HG02943 (cell line): ENCODE measurements at regions not wholly inside any gene's neighbourhood (a gene's known extent, or its start where the extent isn't known, plus 50 kb on each side); places are given as distances from the start of the nearest gene placed in this dataset.
"Not testable (repeated sequence)": the region's sequence is repeated elsewhere in the genome, so short reads cannot be mapped to it uniquely, and the experiment has no call there.

Experiments
- ATAC-seq: cut with Tn5 transposase; IDR thresholded peaks from one replicate; pipeline ENCODE4 v1.9.1; 2021; ENCODE audit warnings: mild to moderate bottlenecking, low read depth, moderate library complexity; ENCODE audit not compliant: unreplicated experiment

DNA sequence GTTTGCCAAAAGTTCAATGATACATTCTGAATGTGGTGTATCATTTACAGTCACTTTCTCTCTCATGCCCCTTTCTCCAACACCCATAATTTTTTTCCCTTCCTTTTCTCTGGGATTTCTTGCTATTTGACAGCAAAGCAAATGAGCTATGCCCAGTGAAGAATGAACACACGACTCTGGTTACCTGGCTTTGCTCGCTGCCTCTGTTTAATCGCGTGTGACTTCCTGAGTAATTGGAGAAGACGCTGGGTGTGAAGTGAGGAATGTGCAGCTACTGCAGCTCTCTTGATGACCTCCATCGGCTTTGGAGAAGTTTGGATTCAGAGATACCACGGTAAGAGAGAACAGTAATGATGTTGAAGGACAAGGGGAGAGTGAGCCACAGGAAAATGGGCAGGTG is 651.8 kb downstream of the KIF4B start:
- no peak for ATAC-seq

DNA sequence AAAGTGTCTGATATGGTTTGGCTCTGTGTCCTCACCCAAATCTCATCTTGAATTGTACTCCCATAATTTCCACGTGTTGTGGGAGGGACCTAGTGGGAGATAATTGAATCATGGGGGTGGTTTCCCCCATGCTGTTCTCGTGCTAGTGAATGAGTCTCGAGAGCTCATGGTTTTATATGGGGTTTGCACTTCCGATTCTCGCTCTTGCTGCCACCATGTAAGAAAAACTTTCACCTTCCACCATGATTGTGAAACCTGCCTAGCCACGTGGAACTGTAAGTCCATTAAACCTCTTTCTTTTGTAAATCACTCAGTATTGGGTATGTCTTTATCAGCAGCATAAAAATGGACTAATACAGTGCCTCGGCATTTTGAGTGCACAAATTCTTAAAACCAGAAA is 655.0 kb upstream of the SGCD start:
- ATAC-seq: not testable (repeated sequence)

DNA sequence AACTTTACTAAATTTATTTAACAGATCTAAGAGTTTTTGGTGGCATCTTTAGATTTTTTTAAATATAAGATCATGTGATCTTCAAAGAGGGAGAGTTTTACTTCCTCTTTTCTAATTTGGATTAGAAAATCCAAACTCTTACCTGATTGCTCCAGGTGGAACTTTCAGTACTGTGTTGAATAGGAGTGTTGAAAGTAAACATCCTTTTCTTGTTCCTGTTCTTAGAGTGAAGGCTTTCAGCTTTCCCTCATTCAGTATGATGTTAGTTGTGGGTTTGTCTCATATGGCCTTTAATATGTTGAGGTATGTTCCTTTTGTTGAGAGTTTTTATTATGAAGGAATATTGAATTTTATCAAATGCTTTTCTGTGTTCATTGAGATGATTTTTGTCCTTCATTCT is 650.0 kb upstream of the SGCD start:
- ATAC-seq: no peak

DNA sequence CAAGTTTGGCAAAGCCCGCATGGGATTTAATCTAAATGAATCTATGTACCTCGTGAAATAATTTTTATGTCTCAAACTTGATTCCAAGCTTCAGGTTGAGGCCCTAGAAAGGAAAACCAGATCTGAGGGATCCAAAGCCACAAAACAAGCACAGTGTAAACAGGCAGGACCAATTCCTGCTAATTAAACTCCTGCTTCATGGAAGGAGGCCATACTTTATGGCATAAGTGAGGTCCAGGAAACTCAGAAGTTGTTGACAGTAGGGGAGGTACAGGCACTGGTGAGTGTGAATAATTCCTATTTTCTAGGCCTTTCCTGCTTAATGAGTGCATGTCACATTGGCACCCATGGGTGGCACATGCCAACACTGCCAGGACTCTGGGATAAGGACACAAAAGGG is 648.6 kb upstream of the SGCD start:
- ATAC-seq: no peak

DNA sequence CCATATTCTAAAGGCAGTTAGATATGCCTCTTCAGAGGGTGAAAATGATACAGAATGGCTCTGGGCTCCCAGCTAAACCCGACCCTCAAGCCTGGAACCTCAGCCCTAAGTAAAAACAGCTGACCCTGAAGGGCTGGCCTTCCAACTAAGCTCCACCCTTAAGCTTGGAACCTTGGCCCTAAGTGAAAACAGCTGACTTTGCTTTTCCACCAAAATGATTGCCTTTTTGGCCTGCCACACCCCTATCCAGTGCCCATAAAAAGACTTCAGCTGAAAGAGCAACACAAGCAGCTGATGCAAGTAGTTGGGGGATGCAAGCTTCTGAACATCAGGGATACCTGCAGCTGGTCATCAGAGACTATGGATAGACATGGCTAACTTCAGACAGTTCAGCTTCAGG is 647.4 kb upstream of the SGCD start:
- no peak for ATAC-seq

DNA sequence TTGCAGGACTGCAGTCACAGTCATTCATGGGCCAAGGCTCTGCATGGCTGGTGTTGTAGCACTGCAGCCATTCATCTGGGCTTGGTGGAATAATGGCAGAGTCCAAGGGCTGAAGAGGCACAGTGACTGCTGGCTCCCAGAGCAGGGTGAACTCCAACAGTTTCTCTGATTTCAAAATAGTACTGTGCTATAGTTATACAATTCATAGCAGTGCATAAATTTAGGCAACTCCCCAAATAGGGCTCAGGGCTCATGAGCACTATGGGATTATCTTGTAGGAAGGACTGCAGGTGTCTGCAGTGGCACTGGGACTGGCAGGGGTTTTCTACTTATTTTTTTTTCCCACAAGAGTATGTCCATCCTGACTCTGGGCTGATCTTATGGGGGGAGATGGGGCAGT is 642.5 kb upstream of the SGCD start:
- ATAC-seq: no peak

DNA sequence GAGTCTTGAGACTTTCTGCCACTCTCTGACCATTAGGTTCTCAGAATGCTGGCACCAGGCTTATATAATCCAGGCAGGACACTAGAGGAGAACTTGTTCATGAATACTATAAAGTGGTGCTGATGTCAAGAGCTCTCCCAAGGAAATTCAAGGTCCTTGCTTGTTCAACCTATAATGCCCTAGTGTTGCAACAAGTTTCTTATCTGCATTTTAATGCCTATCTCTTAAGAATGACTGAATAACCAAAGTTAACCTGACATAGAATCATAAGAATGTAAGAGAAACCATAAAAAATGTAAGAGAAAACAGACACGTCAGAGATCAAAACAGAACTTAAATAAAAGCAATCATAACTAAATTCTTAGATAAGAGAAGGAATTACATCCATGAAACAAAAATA is 640.8 kb upstream of the SGCD start:
- ATAC-seq: no peak

DNA sequence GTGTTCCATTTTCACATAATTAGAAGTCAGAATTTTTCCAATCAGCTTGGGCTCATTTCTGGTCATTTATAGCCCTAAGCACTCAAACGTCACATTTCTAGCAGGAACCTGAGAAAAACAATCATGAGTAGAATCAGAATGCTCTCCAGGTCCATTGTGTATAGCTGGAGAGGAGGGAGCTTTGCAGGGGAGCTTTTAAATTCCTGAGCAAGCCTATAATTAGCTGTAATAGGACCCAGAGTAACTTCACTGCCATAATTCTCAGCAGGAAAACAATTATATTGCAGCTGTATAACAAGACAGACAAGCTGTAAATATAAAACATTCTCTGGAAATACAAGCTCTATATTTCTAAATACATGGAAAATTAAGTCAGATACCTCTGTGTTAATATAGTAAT is 637.6 kb upstream of the SGCD start:
- no peak for ATAC-seq

DNA sequence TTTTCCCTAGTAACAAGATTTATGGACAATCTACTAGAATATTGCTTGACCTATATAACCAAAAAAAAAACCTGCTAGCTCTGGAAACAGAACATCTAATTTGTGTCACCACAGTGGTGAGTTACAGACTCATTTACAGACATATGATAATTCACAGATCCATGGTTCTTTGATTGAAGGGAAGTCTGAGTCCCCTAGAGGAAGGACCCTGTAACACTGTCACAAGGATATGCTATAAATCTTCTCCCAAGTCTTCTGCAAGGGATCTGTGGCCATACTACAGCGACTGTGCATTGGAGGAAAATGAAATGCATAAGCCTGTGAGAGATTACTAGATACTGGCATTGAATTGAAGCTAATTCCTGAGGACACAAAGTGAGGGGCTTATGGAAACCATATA is 630.6 kb upstream of the SGCD start:
- no peak for ATAC-seq

DNA sequence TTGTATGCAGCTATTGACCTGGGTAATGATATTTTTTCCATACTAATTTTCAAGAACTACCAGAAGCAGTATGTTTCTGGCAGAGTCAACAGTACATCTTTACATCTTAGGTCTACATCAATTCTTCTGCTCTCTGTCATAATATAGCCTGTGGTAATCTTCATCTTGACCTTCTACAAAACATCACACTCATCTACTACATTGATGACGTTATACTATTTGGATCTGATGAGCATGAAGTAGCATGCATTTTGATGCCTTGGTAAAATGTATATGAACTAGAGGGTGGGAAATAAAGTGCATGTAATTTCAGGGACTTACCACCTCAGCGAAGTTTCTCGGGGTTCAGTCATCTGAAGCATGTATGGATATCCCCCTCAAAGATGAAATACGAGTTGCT is 629.7 kb upstream of the SGCD start:
- ATAC-seq: no peak

DNA sequence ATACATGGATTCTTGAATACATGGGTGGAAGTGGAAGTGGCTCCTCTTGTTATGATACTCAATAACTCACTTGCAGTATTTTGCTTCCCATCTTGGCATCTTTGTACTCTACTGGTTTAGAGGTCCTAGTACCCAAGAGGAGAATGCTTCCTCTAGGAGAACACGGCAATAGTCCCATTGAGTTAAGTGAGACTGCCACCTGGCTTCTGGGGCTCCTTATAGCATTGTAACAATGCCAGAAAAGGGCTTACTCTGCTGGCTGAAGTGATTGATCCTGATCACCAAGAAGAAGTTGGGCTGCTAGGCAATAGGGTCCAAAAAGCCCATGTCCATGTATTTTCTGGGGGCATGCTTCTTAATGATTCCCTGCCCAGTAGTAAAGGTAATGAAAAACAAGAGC is 627.6 kb upstream of the SGCD start:
- no peak for ATAC-seq

DNA sequence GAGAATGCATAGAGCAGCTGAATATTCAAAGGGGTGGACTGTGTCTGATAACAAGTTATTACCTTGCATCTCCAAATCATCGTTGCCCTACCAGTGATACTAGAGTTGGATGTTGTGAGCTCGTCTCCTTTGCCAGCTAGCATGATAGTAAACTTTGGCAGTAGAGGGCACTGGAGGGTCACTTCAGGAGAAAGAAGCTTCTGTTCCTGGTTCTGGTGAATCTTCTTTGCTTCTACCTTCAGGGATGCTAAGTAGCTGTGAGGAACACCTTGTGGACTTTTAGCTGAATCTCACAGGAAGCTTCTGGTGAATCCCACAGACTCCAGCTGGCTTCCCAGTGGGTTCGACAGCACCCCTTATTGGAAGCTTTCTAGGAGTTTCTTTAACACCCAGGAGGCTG is 626.6 kb upstream of the SGCD start:
- no peak for ATAC-seq

DNA sequence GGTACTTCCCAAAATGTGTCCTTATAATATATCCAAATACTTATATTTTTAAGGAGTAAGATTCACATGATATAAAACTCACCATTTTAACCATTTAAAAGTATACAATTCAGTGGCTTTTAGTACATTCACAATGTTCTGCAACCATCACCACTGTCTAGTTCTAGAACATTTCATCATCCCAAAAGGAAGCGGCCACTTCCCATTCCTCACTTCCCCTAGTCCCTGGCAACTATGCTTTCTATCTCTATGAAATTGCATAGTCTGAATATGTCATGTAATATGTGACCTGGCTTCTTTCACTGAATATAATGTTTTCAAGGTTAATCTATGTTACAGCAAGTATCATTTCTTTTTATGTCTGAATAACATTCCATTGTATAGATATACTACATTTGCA is 615.1 kb upstream of the SGCD start:
- ATAC-seq: no peak

DNA sequence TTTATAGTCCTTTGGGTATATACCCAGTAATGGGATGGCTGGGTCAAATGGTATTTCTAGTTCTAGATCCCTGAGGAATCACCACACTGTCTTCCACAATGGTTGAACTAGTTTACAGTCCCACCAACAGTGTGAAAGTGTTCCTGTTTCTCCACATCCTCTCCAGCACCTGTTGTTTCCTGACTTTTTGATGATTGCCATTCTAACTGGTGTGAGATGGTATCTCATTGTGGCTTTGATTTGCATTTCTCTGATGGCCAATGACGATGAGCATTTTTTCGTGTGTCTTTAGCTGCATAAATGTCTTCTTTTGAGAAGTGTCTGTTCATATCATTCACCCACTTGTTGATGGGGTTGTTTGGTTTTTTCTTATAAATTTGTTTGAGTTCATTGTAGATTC is 612.5 kb upstream of the SGCD start:
- ATAC-seq: not testable (repeated sequence)

DNA sequence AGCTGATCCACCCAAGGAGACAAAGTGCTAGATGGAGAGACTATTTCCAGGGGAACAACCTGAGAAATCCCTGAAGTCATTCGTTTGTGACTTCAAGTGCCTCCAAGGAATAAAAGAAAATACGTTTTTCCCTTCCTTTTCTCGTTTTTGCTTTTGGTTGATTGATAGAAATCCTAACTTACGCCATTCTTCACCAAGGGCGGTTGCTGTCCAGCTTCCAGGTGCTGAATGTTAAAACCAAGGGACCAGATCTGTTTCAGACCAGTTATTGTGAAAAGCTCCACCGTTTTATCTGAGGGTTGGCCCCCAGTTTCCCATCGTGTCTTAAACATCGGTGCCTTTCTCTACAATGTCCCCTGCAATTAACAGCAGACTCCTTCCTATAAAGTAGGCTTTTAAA is 600.7 kb upstream of the SGCD start:
- ATAC-seq: no peak

DNA sequence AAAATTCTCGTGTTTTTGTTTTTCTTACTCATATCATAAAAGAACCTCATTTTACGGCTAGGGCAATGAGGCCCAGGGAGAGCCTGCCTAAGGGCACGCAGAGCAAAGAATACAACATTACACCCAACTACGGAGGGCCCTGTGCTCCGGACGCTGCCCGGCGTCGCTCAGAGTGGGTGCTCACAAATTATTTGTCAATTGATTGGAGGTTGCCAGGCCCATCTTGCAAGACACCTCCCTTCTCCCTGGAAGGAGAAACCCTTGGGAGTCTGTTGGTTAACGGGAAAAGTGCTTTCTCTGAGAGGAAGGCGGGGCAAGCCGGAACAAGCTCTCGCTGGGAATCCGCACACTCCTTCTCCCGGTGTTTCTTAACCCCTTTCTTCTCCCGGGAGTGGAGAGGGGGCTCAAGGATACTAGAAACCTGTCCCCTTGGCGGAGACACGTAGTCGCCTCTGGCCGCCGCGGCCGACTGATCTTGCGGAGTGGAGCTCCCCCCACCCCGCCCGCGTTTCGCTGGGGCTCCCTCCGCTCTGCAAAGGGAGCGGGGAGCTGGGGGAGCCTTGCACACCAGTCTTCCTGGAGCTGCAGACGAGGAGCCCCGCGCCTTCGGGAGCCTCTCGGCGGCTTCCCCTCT is 599.3 kb upstream of the SGCD start:
- ATAC-seq: no peak

DNA sequence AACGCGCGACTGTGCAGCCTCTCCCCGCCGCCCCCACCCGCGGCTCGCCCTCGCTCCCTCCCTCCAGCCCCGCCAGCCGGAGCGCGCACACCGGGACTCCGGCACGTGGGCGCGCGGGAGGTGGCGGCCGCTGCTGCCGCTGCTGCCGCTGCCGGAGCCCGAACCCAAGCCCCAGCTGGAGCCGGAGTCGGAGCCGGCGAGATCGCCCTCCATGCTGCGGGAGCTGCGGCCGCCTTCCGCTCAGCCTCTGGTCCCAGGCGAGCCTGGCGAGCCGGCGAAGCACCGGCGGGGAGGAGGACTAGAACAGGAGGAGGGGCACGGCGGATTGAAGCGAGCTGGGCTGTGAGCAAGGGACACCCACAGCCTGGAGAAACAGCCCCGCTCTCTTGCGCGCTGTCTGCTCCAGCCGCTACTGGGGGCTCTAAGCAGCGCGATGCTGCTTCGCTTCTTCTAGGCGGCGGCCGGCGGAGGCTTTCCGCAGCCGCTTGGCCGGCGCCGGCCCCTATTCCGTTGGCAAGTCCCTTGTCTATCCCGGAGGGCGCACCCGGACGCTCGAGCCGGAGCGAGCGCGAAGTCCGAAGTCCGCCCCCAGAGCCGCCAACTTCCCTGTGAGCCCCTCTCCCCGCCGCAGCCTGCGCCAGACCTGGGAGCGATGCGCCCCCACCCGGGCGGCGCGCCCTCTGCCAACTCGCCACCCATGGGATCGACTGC is 598.7 kb upstream of the SGCD start:
- ATAC-seq: no peak

DNA sequence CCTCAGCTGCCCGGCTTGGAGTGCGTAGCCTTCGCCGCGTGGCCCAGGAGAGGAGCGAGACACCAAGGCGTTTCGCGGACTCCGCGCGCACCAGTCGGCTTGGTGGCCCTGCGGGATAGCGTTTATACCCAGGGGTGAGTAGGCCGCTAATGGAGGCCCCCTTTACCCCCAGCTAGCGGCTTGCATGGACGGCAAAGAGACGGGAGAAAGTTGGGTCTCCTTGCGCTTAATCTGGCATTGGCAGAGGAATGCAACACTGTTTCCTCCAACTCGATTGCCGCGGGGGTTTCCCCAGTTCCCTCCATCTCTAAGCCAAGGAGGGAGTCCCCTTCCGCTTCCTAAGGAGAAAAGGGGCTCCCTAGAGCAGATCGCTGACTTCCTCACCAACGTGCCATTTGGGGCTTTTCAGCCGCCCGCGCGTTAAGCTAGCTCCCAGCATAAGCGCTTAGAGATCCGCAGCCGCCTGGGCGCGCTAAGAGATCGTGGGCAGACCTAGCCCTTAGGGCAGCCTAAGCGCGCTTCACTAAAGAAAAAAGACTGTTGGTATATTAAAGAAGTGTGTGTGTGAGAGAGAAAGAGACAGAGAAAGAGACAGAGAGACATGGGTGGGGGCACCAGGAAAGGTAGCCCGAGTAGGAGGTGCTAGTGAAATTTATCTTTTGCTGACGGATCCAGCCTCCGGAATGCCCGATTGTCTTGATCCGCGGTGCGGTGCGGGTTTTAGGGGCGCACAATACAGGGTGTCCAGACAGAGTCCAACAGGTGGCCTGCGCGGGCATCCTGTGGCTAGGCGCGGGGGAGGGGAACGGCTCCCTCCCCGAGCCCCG is 597.9 kb upstream of the SGCD start:
- no peak for ATAC-seq

DNA sequence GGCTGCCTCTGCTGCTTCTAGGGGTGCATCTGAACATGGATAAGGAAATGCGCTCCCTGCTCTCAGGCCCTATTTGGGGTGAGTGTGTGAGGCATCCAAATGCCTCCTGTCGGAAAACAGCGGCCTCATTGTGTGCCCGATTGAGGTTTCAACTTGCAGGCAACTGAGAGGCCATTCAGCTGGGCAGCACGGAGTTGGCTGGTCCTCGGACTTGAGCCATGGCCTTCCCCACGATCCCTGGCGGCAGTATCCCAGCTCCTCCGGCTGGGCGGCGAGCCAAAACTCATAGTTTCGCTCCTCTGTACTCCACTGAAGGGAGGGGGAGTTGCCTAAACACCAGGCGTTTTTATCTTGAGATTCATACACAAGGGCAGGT is 597.3 kb upstream of the SGCD start:
- no peak for ATAC-seq

DNA sequence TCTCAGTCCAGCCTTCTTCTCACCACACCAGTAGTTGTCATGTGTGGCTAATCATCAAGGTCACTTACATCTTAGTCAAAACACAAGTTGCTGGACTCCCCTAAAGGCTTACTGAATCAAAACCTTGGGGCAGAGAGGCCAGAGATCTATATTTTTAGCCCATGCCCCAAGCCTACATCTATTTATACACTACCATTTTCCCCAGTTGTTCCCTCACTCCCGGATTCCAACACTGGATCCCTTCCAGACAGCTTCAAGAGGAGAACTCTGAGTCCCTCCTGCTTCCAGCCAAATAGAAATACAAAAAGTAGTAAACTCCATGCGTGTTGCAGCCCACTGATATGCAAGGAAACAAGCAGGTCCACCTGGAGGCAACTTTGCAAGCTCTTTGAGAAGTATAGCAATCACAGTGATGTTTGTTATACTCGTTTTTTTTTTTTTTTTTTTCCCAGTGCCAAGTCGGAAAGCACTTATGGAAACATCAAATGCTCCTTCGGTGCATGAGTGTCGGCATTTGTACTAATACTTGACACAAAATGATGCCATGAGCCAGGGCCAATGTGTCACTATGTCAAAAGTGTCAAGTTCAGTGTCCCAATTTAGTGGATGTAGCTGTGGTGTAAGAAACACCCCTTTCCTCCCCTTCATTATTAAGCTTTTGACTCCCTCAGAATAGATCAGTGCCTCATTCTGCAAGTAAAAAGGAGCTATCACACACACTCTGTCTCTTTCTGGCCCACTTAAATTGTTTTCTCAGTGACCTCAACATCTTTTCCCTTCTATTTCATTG is 594.2 kb upstream of the SGCD start:
- no peak for ATAC-seq

DNA sequence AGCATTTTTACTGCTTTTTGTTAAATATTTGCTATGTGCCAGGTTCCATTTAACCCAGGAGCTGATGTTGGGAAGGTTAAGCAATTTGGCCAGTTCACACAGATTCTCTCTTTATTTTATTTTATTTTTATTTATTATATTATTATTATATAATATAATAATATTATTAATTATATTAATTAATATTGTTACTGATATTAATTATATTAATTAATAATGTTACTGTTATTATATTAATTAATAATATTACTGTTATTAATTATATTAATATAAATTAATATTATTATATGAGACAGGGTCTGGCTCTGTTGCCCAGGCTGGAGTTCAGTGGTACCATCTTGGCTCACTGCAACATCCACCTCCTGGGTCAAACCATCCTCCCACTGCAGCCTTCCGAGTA is 593.0 kb upstream of the SGCD start:
- no peak for ATAC-seq
